HepG2 (cell line): ENCODE measurements at regions not wholly inside any gene's neighbourhood (a gene's known extent, or its start where the extent isn't known, plus 50 kb on each side); places are given as distances from the start of the nearest gene placed in this dataset.

Experiments used
- ATAC-seq: fragments of 200-7000 bp; cut with Tn5 transposase; 3 replicates; pipeline ENCODE4 v1.9.1; 2020; ENCODE audit warnings: mild to moderate bottlenecking, moderate library complexity
- BruUV-seq: library from RNA; stranded (reverse); fragments of 400-500 nt; replicated peaks from 2 replicates; lab custom pipeline; 2021; lab: Mats Ljungman, UMichigan
- CTCF ChIA-PET: fragments of 300-600 bp; formaldehyde crosslinking; extraction: SDS; loops from one replicate; lab custom pipeline; 2021; ENCODE audit warnings: low total read pairs, inconsistent platforms, low intra/inter-chr PET ratio; lab: Yijun Ruan, JAX
- POLR2A ChIA-PET: fragments of 350-600 bp; sonication (Branson Sonifier 250); formaldehyde crosslinking; loops from one replicate; lab custom pipeline; 2020; ENCODE audit warnings: antibody characterized with exemption, inconsistent platforms; lab: Yijun Ruan, JAX
- DNase-seq: peaks from one replicate; pipeline ENCODE4 v3.0.0-alpha.2; 2015; ENCODE audit warnings: low spot score
- FAIRE-seq: peaks from 3 replicates; lab custom pipeline; 2011; peaks lifted over from hg19 to GRCh38; lab: Jason Lieb, UNC
- H2AFZ ChIP-seq: one replicate; pipeline ENCODE4 v1.6.1; 2011; ENCODE audit warnings: low read length, inconsistent platforms
- H3K27ac ChIP-seq: fragments of 300-600 bp; 3 replicates; pipeline ENCODE4 v1.8.0; 2011; ENCODE audit warnings: mixed run types, mild to moderate bottlenecking, mixed read lengths, low read length, inconsistent platforms; ENCODE audit not compliant: insufficient read depth; ENCODE audit errors: extremely low read length
- H3K27me3 ChIP-seq, 2 experiments: fragments of 200-600 bp in 1 of 2; 2 replicates in 1 of 2; 3 replicates in 1 of 2; pipeline versions ENCODE4 v1.6.0 to v1.8.0; 2011; ENCODE audit warnings: low read length in 2 of 2, mild to moderate bottlenecking in 2 of 2, moderate library complexity in 2 of 2, inconsistent platforms in 1 of 2; ENCODE audit not compliant: insufficient read depth in 2 of 2, control insufficient read depth in 1 of 2
- H3K36me3 ChIP-seq, 2 experiments: fragments of 200-600 bp in 1 of 2; replicated peaks in 1 of 2; 2 replicates in 1 of 2; 3 replicates in 1 of 2; pipeline versions ENCODE4 v1.5.1 to v1.8.0; 2011; ENCODE audit warnings: low read length in 2 of 2, inconsistent platforms in 1 of 2; ENCODE audit not compliant: insufficient read depth in 2 of 2, control insufficient read depth in 1 of 2
- H3K4me1 ChIP-seq: 2 replicates; pipeline ENCODE4 v1.5.1; 2012; ENCODE audit warnings: low read length, inconsistent platforms; ENCODE audit not compliant: insufficient read depth
- H3K4me2 ChIP-seq: 2 replicates; pipeline ENCODE4 v1.6.0; 2011; ENCODE audit warnings: low read depth, low read length, inconsistent platforms
- H3K4me3 ChIP-seq, 3 experiments: fragments of 200-600 bp in 1 of 3; sonication (generic), shearing (Covaris generic) in 1 of 3; replicated peaks in 1 of 3; 2 replicates each; pipeline ENCODE4 v1.5.1; 2011 to 2016; ENCODE audit warnings: low read length in 3 of 3, inconsistent platforms in 2 of 3, low read depth in 2 of 3, mild to moderate bottlenecking in 2 of 3, control low read depth in 1 of 3, mixed read lengths in 1 of 3; ENCODE audit not compliant: insufficient read depth in 1 of 3
- H3K79me2 ChIP-seq: one replicate; pipeline ENCODE4 v1.6.1; 2011; ENCODE audit warnings: low read length, inconsistent platforms; ENCODE audit not compliant: insufficient read depth
- H3K9ac ChIP-seq: 2 replicates; pipeline ENCODE4 v1.6.0; 2011; ENCODE audit warnings: mild to moderate bottlenecking, low read depth, low read length, inconsistent platforms; ENCODE audit not compliant: insufficient read depth
- H3K9me3 ChIP-seq: 2 replicates; pipeline ENCODE4 v1.5.1; 2012; ENCODE audit warnings: mild to moderate bottlenecking, low read length
- H4K20me1 ChIP-seq: 2 replicates; pipeline ENCODE4 v1.6.0; 2011; ENCODE audit warnings: inconsistent platforms, mild to moderate bottlenecking, low read length, moderate library complexity; ENCODE audit not compliant: insufficient read depth
- EHMT2 ChIP-seq: fragments of 200-600 bp; sonication (generic); IDR thresholded peaks from 2 replicates; pipeline ENCODE4 v1.7.0; 2017; ENCODE audit warnings: antibody characterized with exemption, low read depth, low read length, borderline replicate concordance
- MIER2 ChIP-seq: IDR thresholded peaks from 2 replicates; pipeline ENCODE4 v1.6.1; 2016; ENCODE audit warnings: missing biosample characterization, missing genetic modification reagents
- REST ChIP-seq, 2 experiments: IDR thresholded peaks; 2 replicates each; pipeline ENCODE4 v1.6.1; 2011 to 2012; ENCODE audit warnings: low read length in 2 of 2, borderline replicate concordance in 1 of 2, low read depth in 1 of 2, mild to moderate bottlenecking in 1 of 2, moderate library complexity in 1 of 2
- RNF219 ChIP-seq: sonication (generic); formaldehyde crosslinking; IDR thresholded peaks from 2 replicates; pipeline ENCODE4 v1.5.0; 2020; ENCODE audit warnings: mild to moderate bottlenecking, missing genetic modification reagents
- ZNF234 ChIP-seq: sonication (generic); formaldehyde crosslinking; conservative IDR thresholded peaks from 2 replicates; pipeline ENCODE4 v1.5.1; 2020; ENCODE audit warnings: mild to moderate bottlenecking, missing genetic modification reagents
- ZNF34 ChIP-seq: sonication (generic); formaldehyde crosslinking; IDR thresholded peaks from 2 replicates; pipeline ENCODE4 v1.4.0; 2020; ENCODE audit warnings: mild to moderate bottlenecking, missing genetic modification reagents, borderline replicate concordance
- WGBS: methylation state at CpG from one replicate; pipeline ENCODE4 v1.1.6; 2017; ENCODE audit warnings: low lambda C conversion rate; 5-methylcytosine and 5-hydroxymethylcytosine counted together
- in situ Hi-C: cut with HindIII; loops from 2 replicates; pipeline ENCODE4 v1.10.0; 2017; ENCODE audit warnings: low pct_unique_long_range_greater_than_20kb; ENCODE audit not compliant: extremely low pct_ligation_motif_present
- intact Hi-C: fragments of 100-400 bp; cut with micrococcal nuclease; formaldehyde crosslinking; loops from one replicate; pipeline ENCODE4 v1.10.0; 2022; ENCODE audit not compliant: unreplicated experiment

GRCh38 chr2:34652636-34653035 lies 1053.5 kb upstream of the FAM98A start:
- no peak for FAIRE-seq
- WGBS = 3% methylated on average over 1 of the region's 1 CpG
- in situ Hi-C loops = no loop called here

More at GRCh38 chr2:34652636-34653035, 1053.5 kb upstream of the FAM98A start:
- Histone ChIP-seq H3K79me2 (no peaks in the 10 kb centered on the region), H3K4me1 (no peaks in the 10 kb centered on the region), H3K27me3 (no peaks in the 10 kb centered on the region), H3K9me3 (peaks cover 57% of the 10 kb centered on the region), H3K36me3 (no peaks in the 10 kb centered on the region), H3K4me3 (no peak overlapping the region), H3K4me2 (no peak overlapping the region), H3K9ac (no peak overlapping the region), H2AFZ (no peak overlapping the region), H3K27ac (no peak overlapping the region), H4K20me1 (no peaks in the 10 kb centered on the region)
- TF ChIP-seq ZNF34 (CRISPR knock-in tag) (no peak), REST (IDR thresholded peaks at IDR 0.05; ENCODE audit: borderline replicate concordance in 1 of 2, low read depth in 1 of 2, low read length in 2 of 2) (peak; percentile 17 to 91; a peak in 3 of 4 replicates), EHMT2 (peak; percentile 86), MIER2 (CRISPR knock-in tag) (peak; percentile 88), RNF219 (CRISPR knock-in tag) (no peak), ZNF234 (no peak)
- ATAC-seq = no peak
- no peak for DNase-seq
- no TSS peak for BruUV-seq
- ChIA-PET POLR2A (no interaction called here), CTCF (no interaction called here)
- intact Hi-C loops = no loop called here
